NOMO-1 treated with DMSO at 0.1 percent for 48 hours (cell line): ENCODE measurements at regions not wholly inside any gene's neighbourhood (a gene's known extent, or its start where the extent isn't known, plus 50 kb on each side); places are given as distances from the start of the nearest gene placed in this dataset.

ENCODE experiments used
- DNase-seq: peaks from one replicate; lab custom pipeline; 2025; ENCODE audit not compliant: unreplicated experiment; lab: John Stamatoyannopoulos, UW

DNA sequence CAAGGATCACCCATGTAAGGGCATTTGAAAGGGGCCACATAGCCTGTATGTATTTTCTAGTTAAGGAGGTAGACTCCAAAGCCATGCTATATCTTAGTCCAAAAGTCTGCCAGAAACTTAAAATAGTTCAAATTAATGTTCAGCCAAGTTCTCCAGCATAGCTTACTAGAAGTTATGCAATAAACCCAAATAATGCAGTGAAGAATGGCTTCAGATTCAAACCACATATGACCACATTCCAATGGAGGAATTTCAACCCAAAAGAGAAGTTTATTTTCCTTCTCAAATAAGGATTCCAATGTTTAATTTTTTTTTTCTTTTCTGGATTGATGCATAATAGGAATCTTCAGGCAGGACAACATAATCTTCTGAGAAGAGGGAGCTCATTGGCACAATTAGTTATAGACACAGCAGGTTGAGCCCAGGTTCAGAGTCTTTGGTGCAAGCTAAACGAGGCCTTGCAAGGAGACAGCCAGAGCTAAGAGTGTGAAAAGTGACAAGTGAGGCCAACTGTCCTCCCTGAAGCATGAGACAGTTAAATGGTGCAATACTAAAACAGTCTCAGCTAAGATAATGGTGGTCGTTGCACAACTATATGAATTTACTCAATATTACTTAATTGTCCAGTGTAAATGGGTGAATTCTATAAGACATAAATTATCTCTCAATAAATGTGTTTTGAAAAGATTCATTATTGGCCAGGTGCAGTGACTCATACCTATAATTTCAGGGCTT lies 598.8 kb upstream of the CDH4 start:
- peak; percentile 77 for DNase-seq

DNA sequence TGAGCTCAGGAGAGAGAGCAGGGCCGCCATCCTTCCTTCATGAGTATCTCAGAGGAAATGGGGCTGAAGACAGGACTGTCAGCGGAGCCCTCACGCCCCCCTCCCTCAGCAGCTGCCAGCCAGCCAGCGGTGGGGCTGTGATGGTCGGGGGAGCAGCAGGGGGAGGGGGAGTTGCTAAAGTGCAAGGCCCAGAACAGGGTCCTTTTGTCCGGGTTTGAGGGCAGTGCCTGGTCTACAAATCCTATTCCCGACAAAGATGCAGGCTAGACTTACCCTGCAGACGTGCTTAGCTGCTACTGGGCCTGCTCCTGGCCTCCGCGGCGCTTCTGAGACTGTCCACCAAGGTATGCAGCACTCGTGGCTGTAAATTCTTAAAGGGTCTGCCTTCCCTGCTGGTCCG lies 593.4 kb upstream of the CDH4 start:
- no peak for DNase-seq

DNA sequence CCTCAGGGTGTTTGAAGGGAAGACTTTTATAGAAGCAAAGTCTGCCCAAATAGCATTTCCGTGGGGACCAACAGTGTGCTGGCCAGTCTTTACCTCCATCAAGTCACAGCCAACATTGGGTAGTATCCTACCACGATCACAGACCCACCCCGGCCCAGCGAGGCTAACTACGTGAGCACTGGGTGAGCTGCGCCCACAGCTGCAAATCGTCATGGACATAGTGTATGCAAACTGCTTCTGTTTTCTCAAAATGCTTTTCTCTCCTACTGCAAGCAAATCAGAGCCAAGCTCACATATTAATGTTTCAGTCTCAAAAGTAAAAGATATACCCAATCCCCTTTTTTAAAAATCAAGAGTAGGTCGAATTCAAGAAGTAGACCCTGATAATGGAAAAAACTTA lies 592.8 kb upstream of the CDH4 start:
- DNase-seq, result no peak

DNA sequence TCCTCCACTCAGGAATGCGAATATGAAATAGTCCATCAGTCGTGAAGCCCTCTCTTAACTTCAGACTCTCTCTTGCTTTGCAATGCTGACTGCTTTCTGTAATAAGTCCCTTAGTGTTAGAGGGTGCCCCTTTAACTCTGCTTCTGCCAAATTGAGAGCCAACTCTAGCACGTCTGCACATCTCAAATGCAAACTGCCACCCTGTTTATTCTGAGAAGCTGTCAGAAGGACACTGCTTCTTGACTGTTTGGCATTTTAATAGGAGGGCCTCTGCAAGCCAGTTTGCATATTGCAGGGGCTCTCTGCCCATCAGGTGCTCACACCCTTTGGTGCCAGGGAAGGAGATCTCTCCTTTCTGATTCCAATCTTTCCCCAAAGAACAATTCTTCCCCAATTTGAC lies 589.8 kb upstream of the CDH4 start:
- no peak for DNase-seq

DNA sequence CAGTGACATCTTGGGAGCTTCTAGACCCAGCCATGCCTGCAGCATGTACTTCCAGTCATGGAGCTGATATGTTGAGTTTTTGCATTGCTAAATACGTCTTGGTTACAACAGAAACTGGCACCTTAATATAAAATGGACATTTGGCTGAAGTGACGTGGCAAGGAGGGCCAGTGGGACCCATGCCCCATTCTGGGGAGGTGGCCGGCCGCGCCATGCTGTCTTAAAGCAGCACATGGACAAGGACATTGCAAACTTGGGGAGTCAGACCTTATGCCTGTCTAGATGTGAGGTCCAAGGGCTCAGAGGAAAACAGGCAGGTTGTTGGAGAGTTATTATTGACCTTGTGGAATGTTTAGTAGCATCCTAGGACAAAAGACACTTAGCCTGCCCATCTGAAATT lies 588.0 kb upstream of the CDH4 start:
- no peak for DNase-seq

DNA sequence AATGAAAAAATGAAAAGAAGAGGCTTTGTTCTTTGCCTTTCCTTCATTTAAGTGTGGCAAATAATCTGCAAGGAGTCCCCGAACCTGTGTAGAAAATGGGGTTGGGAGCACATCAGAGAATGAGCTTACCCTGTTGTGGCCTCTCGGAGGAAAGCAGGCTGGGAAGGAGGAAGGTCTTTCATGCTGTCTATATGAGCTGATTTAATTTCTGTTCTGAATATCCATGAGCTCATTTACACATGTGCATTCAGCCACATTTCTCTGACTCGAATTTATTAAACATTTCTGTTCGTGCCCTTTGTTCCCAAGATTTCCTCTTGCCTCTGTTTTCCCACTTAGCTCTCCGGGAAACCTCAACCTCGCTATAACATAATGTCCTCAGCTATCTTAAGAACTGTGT lies 584.4 kb upstream of the CDH4 start:
- DNase-seq, result no peak

DNA sequence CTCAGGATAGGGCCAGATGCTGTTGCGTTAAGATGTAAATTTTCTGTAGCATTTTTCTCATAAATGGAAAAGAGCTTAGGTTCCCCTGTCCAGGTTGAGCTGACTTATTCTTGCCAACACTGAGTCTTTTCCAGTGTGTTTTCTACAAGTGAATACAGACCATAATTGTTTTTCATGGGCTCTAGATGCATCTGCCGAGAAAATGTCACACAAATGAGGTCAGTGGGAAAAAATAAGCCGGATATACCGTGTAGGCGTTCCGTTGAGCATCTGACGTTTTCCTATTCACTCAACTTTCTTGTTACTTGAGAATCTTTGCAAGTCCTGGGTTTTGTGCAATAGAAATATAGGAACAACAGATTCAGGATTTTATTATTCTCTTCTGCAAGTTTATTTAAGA lies 582.9 kb upstream of the CDH4 start:
- no peak for DNase-seq

DNA sequence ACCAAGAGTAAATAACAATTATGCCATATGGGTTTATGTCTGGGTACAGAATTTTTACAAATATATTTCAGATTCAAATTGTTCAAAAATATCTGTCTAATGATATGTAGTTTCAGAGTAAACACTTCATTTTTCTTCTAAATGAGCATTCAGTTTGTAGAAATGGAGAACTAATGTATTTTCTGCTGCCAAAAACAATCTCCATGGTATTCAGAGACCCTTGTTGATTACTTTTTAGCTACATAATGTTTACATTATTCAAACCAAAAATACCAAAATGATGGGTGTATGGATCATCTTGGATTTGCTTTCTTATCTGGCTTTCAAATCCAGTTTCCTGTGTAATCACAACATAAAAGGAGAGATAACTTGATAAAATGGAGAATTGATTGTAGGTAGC lies 576.0 kb upstream of the CDH4 start:
- no peak for DNase-seq

DNA sequence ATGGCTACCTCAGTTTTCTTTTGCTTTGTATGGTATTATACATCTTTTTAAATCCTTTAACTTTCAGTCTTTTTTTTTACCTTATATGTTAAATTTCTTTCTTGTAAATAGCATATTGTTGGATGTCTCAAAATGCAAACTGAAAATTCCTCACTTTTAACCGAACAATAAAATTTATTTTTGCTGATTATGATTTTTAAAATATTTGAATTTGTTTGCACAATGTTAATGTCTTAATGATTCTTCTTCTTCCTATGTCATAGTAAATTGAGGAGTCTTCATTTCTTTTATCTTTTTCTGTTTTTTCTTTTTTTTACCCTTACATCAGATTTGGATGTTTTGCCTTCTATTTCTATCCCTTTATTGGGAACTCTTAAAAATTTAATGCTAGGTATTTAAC lies 574.2 kb upstream of the CDH4 start:
- no peak for DNase-seq

DNA sequence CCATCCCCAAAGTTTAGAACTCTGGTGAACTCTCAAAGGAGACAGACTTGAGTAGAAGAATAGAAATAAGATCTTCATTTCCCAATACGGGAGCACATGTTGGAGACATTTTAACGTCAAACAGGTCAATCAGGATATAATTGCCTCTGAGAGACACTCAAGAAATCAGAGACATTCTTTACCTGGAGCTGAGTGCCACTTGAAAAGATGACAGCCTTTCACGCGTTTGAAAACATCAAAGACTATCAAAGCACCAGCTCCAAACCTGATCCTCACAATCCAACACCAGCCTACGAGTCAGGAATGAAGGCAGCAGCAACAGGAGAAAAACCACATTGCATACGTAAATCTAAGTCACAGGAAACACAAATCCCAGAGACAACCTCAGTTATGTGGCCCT lies 571.5 kb upstream of the CDH4 start:
- no peak for DNase-seq

DNA sequence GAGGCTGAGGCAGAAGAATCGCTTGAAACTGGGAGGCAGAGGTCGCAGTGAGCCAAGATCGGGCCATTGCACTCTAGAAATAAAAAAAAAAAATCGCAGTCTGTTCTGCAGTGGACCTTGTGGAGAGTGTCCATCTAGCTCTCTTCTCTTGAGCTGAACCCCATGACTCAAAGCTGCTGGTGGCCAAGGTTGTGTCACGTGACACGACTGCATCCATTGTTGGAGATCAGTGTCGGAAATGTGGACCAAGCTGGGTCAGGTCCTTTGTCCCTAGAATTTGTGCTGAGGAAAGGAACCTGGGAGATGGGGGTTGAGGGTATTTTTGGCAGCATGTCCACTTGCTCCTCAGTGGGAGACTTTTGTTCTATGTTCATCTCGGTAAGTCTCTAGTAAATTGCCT lies 564.8 kb upstream of the CDH4 start:
- DNase-seq, result no peak

DNA sequence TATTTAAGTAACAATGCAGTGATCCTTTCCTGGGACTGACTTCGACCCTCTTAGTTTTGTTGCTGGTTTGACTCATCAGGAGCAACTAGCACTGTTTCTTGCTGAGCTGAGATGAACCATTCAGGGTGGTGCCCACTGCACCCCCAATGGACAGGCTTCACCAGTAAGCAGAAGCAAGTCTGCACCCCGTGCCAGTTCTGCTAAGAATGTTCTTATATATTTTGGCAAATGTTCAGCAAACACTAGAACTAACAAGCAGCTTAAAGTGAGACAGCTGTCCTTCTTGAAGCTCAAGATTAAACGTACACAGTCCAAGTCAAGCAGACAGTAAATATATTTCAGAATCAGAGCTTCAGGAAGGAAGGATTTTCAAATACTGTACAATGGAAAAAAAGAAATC lies 561.3 kb upstream of the CDH4 start:
- no peak for DNase-seq

DNA sequence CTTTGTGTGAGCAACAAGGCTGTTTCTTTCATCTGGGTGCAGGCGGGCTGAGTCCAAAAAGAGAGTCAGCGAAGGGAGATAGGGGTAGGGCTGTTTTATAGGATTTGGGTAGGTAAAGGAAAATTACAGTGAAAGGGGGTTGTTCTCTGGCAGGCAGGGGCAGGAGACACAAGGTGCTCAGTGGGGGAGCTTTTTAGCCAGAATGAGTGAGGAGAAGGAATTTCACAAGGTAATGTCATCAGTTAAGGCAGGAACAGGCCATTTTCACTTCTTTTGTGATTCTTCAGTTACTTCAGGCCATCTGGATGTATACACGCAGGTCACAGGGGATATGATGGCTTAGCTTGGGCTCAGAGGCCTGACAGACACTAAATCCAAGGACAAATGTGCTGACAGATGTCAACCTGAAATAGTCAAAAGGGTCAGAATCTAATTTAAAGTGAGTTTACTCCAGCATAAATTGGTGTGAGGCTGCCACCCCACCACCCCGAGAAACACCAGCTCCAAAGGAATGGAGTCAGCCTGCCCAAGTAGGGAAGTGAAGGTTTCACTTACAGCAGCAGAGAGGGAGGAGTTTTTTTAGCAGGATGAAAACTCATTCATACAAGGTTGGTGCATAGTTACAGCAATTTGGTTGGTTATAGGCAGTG lies 560.0 kb upstream of the CDH4 start:
- no peak for DNase-seq

DNA sequence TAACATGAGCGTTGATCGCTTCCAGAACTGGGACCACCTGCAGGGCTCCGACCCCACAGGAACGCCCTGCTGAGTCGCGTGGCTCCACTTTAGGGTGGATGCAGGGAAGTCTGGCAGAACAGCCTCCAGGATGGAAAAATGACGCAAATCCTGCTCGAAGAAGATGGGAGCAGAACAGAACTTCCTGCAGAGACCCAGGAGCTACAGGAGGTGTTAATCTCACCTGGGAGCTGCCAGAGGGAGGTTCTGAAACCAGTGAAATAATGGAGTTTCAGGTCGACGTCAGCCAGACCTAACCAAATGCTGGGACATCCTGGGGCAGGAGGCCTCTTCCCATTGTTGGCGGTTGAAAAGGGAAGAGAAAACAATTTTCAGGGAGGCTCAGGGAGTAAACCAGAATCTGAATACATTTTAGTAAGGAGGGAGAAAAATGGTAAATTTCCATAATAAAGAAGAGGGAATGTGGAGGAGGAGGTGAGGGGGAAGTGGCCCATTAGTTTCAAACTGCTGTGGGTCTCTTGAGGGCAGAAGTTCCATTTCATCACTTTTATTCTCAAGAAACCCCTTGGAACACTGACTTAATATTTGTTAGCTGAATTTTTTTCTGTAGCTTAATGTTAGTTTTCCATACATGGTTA lies 558.4 kb upstream of the CDH4 start:
- DNase-seq, result no peak

DNA sequence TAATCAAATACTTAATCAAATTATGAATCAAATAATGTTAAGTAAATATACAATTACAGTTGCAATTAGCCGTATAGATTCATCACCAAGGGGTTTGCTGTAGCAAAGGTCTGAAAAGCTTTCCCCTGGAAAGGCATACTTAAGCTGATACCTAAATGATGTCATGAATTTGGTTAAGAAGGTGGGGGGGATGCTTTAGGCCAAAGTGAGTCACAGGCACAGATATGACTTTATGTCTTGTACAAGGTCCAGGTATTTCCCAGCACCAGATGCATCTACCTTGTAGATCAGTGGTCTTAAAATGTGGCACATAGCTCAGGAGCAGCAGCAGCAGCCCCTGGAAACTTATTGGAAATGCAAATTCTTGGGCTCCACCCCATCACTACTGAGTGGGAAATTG lies 557.3 kb upstream of the CDH4 start:
- DNase-seq, result no peak

DNA sequence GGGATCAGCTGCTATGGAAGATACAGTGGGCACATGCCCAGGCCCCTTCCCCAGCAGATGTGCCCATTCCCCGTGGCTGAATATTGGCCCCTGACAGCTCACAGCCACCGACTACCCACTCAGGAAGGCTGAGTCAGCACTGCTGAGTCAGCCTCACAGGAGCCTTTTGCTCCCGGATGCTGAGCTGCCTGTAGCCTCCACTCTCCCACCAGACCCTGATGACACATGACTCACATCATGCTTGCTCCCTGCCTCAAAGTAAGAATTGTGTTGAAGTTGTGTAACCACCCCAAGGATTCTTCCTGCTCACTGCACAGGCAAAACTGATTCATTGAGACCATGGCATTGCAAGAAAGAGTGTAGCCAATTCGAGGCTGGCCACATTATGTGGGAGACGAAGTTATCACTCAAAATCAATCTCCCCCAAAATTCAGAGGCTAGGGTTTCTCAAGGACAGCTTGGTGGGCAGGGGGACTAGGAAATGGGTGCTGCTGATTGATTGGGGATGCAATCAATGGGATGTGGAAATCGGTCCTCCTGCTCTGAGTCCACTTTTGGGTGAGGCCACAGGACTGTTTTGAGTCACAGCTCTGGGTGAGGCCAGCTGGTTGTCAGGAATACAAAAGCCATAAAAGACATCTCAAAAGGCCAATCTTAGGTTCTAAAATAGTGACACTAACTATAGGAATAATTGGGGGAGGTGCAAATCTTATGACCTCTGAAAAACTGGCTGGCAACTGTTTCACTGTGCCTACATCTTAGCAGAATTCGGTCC lies 556.6 kb upstream of the CDH4 start:
- DNase-seq, result peak; percentile 66

DNA sequence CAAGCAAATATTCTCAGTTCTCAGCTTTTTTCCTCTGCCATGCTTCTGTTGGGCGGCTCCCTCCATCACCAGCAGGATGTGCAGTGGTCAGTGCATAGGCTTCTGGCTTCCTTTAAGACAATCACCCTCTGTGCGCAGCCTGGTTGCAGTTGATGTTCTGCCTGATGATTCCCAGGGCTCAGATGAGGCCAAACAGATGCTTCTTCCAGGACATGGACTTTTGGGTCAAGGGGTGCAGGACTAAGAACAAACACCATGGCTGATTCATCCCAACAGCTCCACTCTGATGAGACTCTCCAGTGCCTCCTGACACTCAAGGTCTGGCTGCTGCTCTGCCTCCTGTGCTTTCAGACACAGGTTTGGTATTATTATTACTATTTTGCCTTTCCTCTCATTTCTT lies 554.8 kb upstream of the CDH4 start:
- DNase-seq, result no peak

DNA sequence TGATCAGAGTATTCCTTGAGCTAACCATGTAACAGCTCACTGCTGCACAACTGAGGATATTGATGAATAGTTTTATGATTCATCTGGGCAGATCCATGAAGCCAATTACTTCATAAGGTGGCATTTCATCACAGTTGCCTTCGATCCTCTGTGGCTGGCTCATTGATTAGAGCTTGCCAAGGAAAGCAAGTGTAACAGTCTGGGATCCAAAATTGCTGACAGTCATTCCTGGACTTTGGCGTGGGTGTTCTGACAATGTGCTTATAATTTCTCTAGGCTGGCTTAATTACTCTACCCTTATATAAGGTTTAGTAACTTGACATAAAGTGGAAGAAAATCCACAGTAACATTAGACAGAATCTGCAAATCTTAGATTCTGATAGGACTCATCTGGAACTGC lies 551.3 kb upstream of the CDH4 start:
- DNase-seq, result no peak

DNA sequence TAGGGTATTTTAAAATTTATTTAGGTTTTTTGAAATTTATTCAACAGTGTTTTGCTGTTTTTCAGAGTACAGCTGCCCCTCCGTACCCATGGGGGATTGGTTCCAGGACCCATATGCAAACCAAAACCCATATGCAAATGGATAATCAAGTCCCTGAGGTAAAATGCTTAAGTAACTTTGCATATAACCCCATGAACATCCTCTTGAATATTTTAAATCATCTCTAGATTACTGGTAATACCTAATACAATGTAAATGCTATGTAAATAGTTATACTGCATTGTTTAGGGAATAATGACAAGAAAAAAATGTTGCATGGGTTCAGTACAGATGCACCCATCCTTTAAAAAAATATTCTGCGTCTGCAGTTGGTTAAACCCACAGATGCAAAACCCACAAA lies 547.9 kb upstream of the CDH4 start:
- no peak for DNase-seq

DNA sequence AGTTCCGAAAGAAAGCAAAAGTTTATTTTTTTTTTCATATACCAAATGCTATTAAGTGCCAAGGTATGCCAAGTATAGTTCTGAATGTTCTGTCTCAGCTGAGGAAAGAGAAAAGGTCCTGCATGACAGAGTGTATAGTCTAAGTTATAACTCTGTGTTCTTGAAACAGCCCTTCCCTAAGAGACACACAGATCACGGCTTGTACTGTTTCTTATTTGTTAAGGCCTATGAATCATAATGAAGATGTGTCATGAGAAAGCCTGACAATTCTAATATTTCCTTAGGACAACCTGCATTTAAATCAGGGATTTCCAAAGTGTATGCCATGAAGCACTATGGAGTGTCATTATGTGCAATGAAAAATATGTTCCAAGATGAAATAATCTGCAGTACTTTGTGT lies 538.7 kb upstream of the CDH4 start:
- no peak for DNase-seq

DNA sequence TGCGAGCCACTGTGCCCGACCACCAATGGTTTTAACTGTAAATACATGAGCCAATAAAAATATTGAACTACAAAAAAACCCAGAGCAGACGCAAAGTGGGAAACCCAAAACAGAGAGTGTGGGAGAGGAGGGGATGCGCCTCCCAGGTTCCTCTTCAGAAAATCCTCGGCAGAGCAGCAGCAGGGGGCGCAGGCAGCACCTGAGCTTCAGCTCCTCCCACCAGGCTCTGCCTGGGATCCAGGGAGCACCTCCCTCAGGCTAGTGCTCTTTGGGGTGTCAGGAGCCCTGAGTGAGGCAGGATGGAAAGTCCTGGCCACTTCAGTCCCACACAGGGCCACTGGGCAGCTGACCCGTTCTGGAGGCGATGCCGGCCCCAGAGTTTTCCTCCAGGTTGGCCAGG lies 536.9 kb upstream of the CDH4 start:
- no peak for DNase-seq
